ENCODE measurements at regions not wholly inside any gene's neighbourhood (a gene's known extent, or its start where the extent isn't known, plus 50 kb on each side); places are given as distances from the start of the nearest gene placed in this dataset.

- no peak overlapping the region for H3K4me3 ChIP-seq (ENCODE audit: low read depth, low read length)
- no peak for TF ChIP-seq CTCF (conservative IDR thresholded peaks at IDR 0.05; ENCODE audit: low read depth, low read length)
- DNase-seq (ENCODE audit: low read depth) = no peak
Measured at GRCh38 chr12:45596366-45596765, 133.1 kb upstream of the ARID2 start.

GRCh38 chr12:45598336-45598735, 131.2 kb upstream of the ARID2 start:
- no peak for TF ChIP-seq CTCF (conservative IDR thresholded peaks at IDR 0.05; ENCODE audit: low read depth, low read length)
- no peak overlapping the region for H3K4me3 ChIP-seq (ENCODE audit: low read depth, low read length)

GRCh38 chr12:45598761-45599160, 130.7 kb upstream of the ARID2 start:
- no peak overlapping the region for H3K4me3 ChIP-seq (ENCODE audit: low read depth, low read length)
- no peak for TF ChIP-seq CTCF (conservative IDR thresholded peaks at IDR 0.05; ENCODE audit: low read depth, low read length)
- DNase-seq (ENCODE audit: low read depth) = no peak

More at GRCh38 chr12:45598336-45598735, 131.2 kb upstream of the ARID2 start:
- DNase-seq (ENCODE audit: low read depth) = no peak

GRCh38 chr12:45599196-45599595, 130.3 kb upstream of the ARID2 start:
- TF ChIP-seq CTCF (conservative IDR thresholded peaks at IDR 0.05; ENCODE audit: low read depth, low read length) = no peak
- H3K4me3 ChIP-seq (ENCODE audit: low read depth, low read length) = no peak overlapping the region
- DNase-seq (ENCODE audit: low read depth) = no peak

GRCh38 chr12:45601390-45601789, 128.1 kb upstream of the ARID2 start:
- TF ChIP-seq CTCF (conservative IDR thresholded peaks at IDR 0.05; ENCODE audit: low read depth, low read length) = no peak

GRCh38 chr12:45601888-45602287, 127.6 kb upstream of the ARID2 start:
- no peak for DNase-seq (ENCODE audit: low read depth)
- TF ChIP-seq CTCF (conservative IDR thresholded peaks at IDR 0.05; ENCODE audit: low read depth, low read length) = no peak
- H3K4me3 ChIP-seq (ENCODE audit: low read depth, low read length) = no peak overlapping the region

More at GRCh38 chr12:45601390-45601789, 128.1 kb upstream of the ARID2 start:
- H3K4me3 ChIP-seq (ENCODE audit: low read depth, low read length) = no peak overlapping the region
- DNase-seq (ENCODE audit: low read depth) = no peak

GRCh38 chr12:45605624-45606023, 123.9 kb upstream of the ARID2 start:
- H3K4me3 ChIP-seq (ENCODE audit: low read depth, low read length) = no peak overlapping the region
- no peak for DNase-seq (ENCODE audit: low read depth)
- no peak for TF ChIP-seq CTCF (conservative IDR thresholded peaks at IDR 0.05; ENCODE audit: low read depth, low read length)
